SK-N-SH (cell line): ENCODE measurements at regions not wholly inside any gene's neighbourhood (a gene's known extent, or its start where the extent isn't known, plus 50 kb on each side); places are given as distances from the start of the nearest gene placed in this dataset.
"Not testable (repeated sequence)": the region's sequence is repeated elsewhere in the genome, so short reads cannot be mapped to it uniquely, and the experiment has no call there.

ENCODE experiments used
- CTCF ChIA-PET: fragments of 300-600, 350-600 bp; formaldehyde crosslinking; extraction: SDS; loops from one replicate; lab custom pipeline; 2021; lab: Yijun Ruan, JAX
- POLR2A ChIA-PET: fragments of 350-600 bp; sonication (Branson Sonifier 250); formaldehyde crosslinking; extraction: SDS; loops from one replicate; lab custom pipeline; 2020; ENCODE audit warnings: antibody characterized with exemption, inconsistent platforms; lab: Yijun Ruan, JAX
- DNase-seq: peaks from one replicate; pipeline ENCODE4 v3.0.0; 2012
- H2AFZ ChIP-seq: fragments of 200-600 bp; sonication (generic); 2 replicates; pipeline ENCODE4 v1.8.1; 2016; ENCODE audit warnings: antibody characterized with exemption, mild to moderate bottlenecking, low read depth
- H3F3A ChIP-seq: fragments of 200-600 bp; sonication (generic); replicated peaks from 2 replicates; pipeline ENCODE3; 2016; ENCODE audit warnings: antibody characterized with exemption, mild to moderate bottlenecking; ENCODE audit not compliant: insufficient read depth
- H3K27ac ChIP-seq, 2 experiments: fragments of 200-500 bp in 1 of 2; fragments of 200-600 bp in 1 of 2; sonication (Bioruptor generic) in 1 of 2; sonication (generic), shearing (Covaris generic) in 1 of 2; 2 replicates each; pipeline versions ENCODE4 v1.5.1 to v1.6.1; 2014 to 2016; ENCODE audit warnings: low read depth in 2 of 2, inconsistent platforms in 1 of 2, low read length in 1 of 2, mild to moderate bottlenecking in 1 of 2, mixed read lengths in 1 of 2
- H3K27me3 ChIP-seq: fragments of 200-600 bp; sonication (generic), shearing (Covaris generic); 2 replicates; pipeline ENCODE4 v1.6.1; 2016; ENCODE audit warnings: mixed run types; ENCODE audit not compliant: insufficient read depth
- H3K36me3 ChIP-seq, 2 experiments: fragments of 200-500 bp in 1 of 2; fragments of 200-600 bp in 1 of 2; sonication (Bioruptor generic) in 1 of 2; sonication (generic) in 1 of 2; replicated peaks in 1 of 2; 2 replicates each; pipeline versions ENCODE3 to v1.5.1; 2014 to 2016; ENCODE audit warnings: low read length in 1 of 2, mild to moderate bottlenecking in 1 of 2; ENCODE audit not compliant: insufficient read depth in 2 of 2, control insufficient read depth in 1 of 2
- H3K4me1 ChIP-seq, 2 experiments: fragments of 200-500 bp in 1 of 2; fragments of 200-600 bp in 1 of 2; sonication (Bioruptor generic) in 1 of 2; sonication (generic), shearing (Covaris generic) in 1 of 2; 2 replicates each; pipeline versions ENCODE4 v1.5.1 to v1.6.1; 2014 to 2016; ENCODE audit warnings: low read depth in 1 of 2, low read length in 1 of 2, mixed run types in 1 of 2; ENCODE audit not compliant: insufficient read depth in 2 of 2, control insufficient read depth in 1 of 2
- H3K4me2 ChIP-seq: fragments of 200-600 bp; sonication (generic), shearing (Covaris generic); 2 replicates; pipeline ENCODE4 v1.6.1; 2017; ENCODE audit warnings: mixed run types
- H3K4me3 ChIP-seq, 2 experiments: fragments of 200-500 bp in 1 of 2; fragments of 200-600 bp in 1 of 2; sonication (Bioruptor generic) in 1 of 2; sonication (generic), shearing (Covaris generic) in 1 of 2; 2 replicates each; pipeline versions ENCODE4 v1.5.1 to v1.8.1; 2014 to 2016; ENCODE audit warnings: low read depth in 2 of 2, inconsistent platforms in 1 of 2, low read length in 1 of 2, mild to moderate bottlenecking in 1 of 2, mixed read lengths in 1 of 2, moderate library complexity in 1 of 2
- H3K79me2 ChIP-seq: fragments of 200-600 bp; sonication (generic); 2 replicates; pipeline ENCODE4 v1.8.1; 2017; ENCODE audit warnings: mild to moderate bottlenecking; ENCODE audit not compliant: insufficient read depth
- H3K9ac ChIP-seq: fragments of 200-600 bp; sonication (generic); 2 replicates; pipeline ENCODE4 v1.6.1; 2017; ENCODE audit warnings: mixed run types
- H3K9me2 ChIP-seq: fragments of 200-600 bp; sonication (generic); 2 replicates; pipeline ENCODE4 v1.6.1; 2017; ENCODE audit warnings: mixed run types
- H3K9me3 ChIP-seq: fragments of 200-600 bp; sonication (generic); 2 replicates; pipeline ENCODE4 v1.6.1; 2017; ENCODE audit warnings: mixed run types, mild to moderate bottlenecking, moderate library complexity
- H4K20me1 ChIP-seq: fragments of 200-600 bp; sonication (generic); 2 replicates; pipeline ENCODE4 v1.6.1; 2017; ENCODE audit warnings: mild to moderate bottlenecking, mixed run types; ENCODE audit not compliant: insufficient read depth
- CHD2 ChIP-seq: fragments of 150-350 bp; IDR thresholded peaks from 2 replicates; pipeline ENCODE4 v1.6.1; 2018; ENCODE audit warnings: low read length; ENCODE audit not compliant: partially characterized antibody
- EZH2phosphoT487 ChIP-seq: fragments of 200-600 bp; sonication (generic); IDR thresholded peaks from 2 replicates; pipeline ENCODE4 v1.6.1; 2017; ENCODE audit warnings: low read depth, mixed run types, mild to moderate bottlenecking, antibody characterized with exemption, moderate library complexity, borderline replicate concordance
- FOSL2 ChIP-seq: IDR thresholded peaks from 2 replicates; pipeline ENCODE4 v1.4.0; 2012; ENCODE audit warnings: low read depth, mild to moderate bottlenecking, moderate library complexity, borderline replicate concordance
- FOXJ3 ChIP-seq: sonication (generic); formaldehyde crosslinking; IDR thresholded peaks from 2 replicates; pipeline ENCODE4 v1.5.1; 2020; ENCODE audit warnings: mild to moderate bottlenecking, missing genetic modification reagents
- FOXM1 ChIP-seq: IDR thresholded peaks from 2 replicates; pipeline ENCODE4 v1.4.0; 2012; ENCODE audit warnings: low read depth, mild to moderate bottlenecking
- GATA2 ChIP-seq: sonication (generic); formaldehyde crosslinking; IDR thresholded peaks from 2 replicates; pipeline ENCODE4 v1.5.0; 2020; ENCODE audit warnings: mild to moderate bottlenecking, missing genetic modification reagents
- MEF2A ChIP-seq: IDR thresholded peaks from 2 replicates; pipeline ENCODE4 v1.4.0; 2012; ENCODE audit warnings: low read depth, borderline replicate concordance
- MXI1 ChIP-seq: IDR thresholded peaks from 2 replicates; pipeline ENCODE4 v1.6.1; 2012; ENCODE audit warnings: mild to moderate bottlenecking, low read depth, low read length, improper control_type of control experiment
- NRF1 ChIP-seq: IDR thresholded peaks from 2 replicates; pipeline ENCODE4 v1.6.1; 2012; ENCODE audit warnings: low read depth, mild to moderate bottlenecking, low read length
- RCOR1 ChIP-seq: fragments of 150-350 bp; IDR thresholded peaks from 2 replicates; pipeline ENCODE4 v1.6.1; 2017; ENCODE audit warnings: antibody characterized with exemption, low read length
- RFX5 ChIP-seq: IDR thresholded peaks from 2 replicates; pipeline ENCODE4 v1.6.1; 2012; ENCODE audit warnings: mild to moderate bottlenecking, improper control_type of control experiment, low read length
- RXRA ChIP-seq: IDR thresholded peaks from 2 replicates; pipeline ENCODE4 v1.4.0; 2012; ENCODE audit warnings: low read depth, mild to moderate bottlenecking, borderline replicate concordance
- SIN3A ChIP-seq: IDR thresholded peaks from 2 replicates; pipeline ENCODE4 v1.6.1; 2012; ENCODE audit warnings: low read depth, mild to moderate bottlenecking, low read length, moderate library complexity, borderline replicate concordance
- TAF1 ChIP-seq: IDR thresholded peaks from 2 replicates; pipeline ENCODE4 v1.6.1; 2012; ENCODE audit warnings: low read depth, mild to moderate bottlenecking, low read length, moderate library complexity, borderline replicate concordance
- TEAD4 ChIP-seq: IDR thresholded peaks from 2 replicates; pipeline ENCODE4 v1.4.0; 2012; ENCODE audit warnings: mild to moderate bottlenecking, borderline replicate concordance; ENCODE audit not compliant: insufficient read depth
- YY1 ChIP-seq: IDR thresholded peaks from 2 replicates; pipeline ENCODE4 v1.4.0; 2012; ENCODE audit warnings: low read depth, mild to moderate bottlenecking
- WGBS: methylation state at CpG from one replicate; pipeline ENCODE4 v1.1.6; 2017; ENCODE audit warnings: low lambda C conversion rate; 5-methylcytosine and 5-hydroxymethylcytosine counted together
- TF ChIP-seq, protein P1 (sequence below): fragments of 200-600 bp; sonication (generic); IDR thresholded peaks from 2 replicates; pipeline ENCODE4 v1.6.1; 2017; ENCODE audit warnings: antibody characterized with exemption, mild to moderate bottlenecking, moderate library complexity
- TF ChIP-seq, protein P2 (sequence below): IDR thresholded peaks from 2 replicates; pipeline ENCODE4 v1.6.1; 2012; ENCODE audit warnings: mild to moderate bottlenecking, low read depth, low read length, moderate library complexity

DNA sequence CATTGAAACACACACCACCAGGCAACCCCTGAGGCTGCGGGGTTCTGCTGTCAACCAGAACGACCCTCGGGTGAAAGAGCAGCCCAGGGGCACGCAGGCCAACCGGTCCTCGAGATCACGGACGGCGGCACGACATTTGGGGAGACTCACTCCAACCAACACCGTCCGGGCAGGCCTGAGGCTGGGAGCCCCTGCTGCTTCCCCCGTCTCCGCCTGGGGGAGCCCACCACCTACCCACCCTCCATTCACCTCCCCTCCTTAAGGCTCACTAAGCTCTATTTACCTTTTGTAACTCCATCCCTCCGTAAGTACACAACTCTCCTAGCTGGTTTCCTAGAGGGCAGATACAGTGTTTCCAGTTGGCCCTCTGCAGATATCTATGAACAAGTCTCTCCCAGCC lies 971.3 kb upstream of the DEFB115 start:
- no peak overlapping the region for H3K4me2 ChIP-seq
- TF ChIP-seq EZH2phosphoT487 (no peak), TAF1 (no peak), TEAD4 (no peak), RFX5 (no peak), FOSL2 (no peak), CHD2 (no peak), SIN3A (no peak), FOXJ3 (CRISPR knock-in tag) (no peak), MXI1 (no peak), NRF1 (no peak)
- TF ChIP-seq, protein P1, sequence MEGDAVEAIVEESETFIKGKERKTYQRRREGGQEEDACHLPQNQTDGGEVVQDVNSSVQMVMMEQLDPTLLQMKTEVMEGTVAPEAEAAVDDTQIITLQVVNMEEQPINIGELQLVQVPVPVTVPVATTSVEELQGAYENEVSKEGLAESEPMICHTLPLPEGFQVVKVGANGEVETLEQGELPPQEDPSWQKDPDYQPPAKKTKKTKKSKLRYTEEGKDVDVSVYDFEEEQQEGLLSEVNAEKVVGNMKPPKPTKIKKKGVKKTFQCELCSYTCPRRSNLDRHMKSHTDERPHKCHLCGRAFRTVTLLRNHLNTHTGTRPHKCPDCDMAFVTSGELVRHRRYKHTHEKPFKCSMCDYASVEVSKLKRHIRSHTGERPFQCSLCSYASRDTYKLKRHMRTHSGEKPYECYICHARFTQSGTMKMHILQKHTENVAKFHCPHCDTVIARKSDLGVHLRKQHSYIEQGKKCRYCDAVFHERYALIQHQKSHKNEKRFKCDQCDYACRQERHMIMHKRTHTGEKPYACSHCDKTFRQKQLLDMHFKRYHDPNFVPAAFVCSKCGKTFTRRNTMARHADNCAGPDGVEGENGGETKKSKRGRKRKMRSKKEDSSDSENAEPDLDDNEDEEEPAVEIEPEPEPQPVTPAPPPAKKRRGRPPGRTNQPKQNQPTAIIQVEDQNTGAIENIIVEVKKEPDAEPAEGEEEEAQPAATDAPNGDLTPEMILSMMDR, result no peak
- TF ChIP-seq, all 33 proteins: peak for 0
- no peaks in the 10 kb centered on the region for H3K9me2 ChIP-seq
- DNase-seq, result no peak
- no peaks in the 10 kb centered on the region for H3K36me3 ChIP-seq
- no peaks in the 10 kb centered on the region for H3K9me3 ChIP-seq
- no peaks in the 10 kb centered on the region for H3K27me3 ChIP-seq
- POLR2A ChIA-PET, result no interaction called here
- H3F3A ChIP-seq, result no peaks in the 10 kb centered on the region
- CTCF ChIA-PET, result no interaction called here
- H3K4me3 ChIP-seq, result no peak overlapping the region
- H2AFZ ChIP-seq, result no peak overlapping the region
- no peaks in the 10 kb centered on the region for H4K20me1 ChIP-seq
- H3K79me2 ChIP-seq, result no peaks in the 10 kb centered on the region
- H3K27ac ChIP-seq, result no peak overlapping the region
- 76% methylated on average over 9 of the region's 15 CpGs for WGBS
- H3K4me1 ChIP-seq, result peaks cover 0 to 11% of the 10 kb centered on the region in 2 experiments; a peak in 1 of 4 replicates
- H3K9ac ChIP-seq, result no peak overlapping the region

DNA sequence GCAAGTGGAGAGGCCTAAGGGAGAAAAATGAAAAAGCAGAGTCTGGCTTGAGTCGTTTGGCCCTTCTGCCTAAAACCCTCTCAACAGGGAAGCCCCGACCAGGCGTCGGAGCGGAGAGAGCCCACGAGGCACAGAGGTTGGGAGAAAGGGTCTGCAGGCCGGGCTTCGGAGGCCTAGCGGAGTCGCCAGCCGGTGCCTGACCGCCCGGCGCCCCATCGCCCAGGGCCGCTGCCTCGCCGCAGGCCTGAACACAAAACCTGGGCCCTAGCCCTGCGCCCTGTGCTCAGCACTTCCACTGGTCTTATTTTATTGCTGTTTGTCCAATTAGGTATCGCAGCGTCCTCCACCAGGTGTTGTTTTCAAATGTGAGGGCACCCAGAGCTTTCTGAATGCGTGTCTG lies 970.0 kb upstream of the DEFB115 start:
- H3K79me2 ChIP-seq, CTCF ChIA-PET, H3K9me3 ChIP-seq, H4K20me1 ChIP-seq, H3K27ac ChIP-seq, H3K9me2 ChIP-seq, POLR2A ChIA-PET, H3K4me2 ChIP-seq, DNase-seq, H3K27me3 ChIP-seq, H3K4me3 ChIP-seq, H2AFZ ChIP-seq, H3K36me3 ChIP-seq, H3F3A ChIP-seq, H3K9ac ChIP-seq: not testable (repeated sequence)
- 79% methylated on average over 15 of the region's 22 CpGs for WGBS
- peaks cover 0 to 11% of the 10 kb centered on the region in 2 experiments; a peak in 1 of 4 replicates for H3K4me1 ChIP-seq

DNA sequence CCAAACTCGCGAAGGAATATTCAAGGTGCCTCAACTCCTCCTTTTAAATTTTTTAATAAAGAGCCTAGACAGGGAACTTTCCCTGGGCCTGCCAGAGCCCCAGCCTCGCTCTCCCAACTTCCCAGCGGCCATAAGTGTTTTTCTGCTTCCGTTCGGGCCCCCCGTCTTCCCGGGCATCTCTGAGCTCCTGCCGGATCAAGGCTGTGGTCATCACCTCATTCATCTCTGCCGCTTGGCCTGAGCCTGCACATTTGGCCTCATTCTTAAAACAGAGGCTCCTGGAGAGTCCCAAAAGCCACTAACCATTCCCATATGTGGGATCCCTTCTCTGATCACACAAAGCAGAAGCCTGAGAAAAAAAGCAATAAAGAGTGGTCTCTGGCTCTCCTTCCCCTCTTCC lies 969.1 kb upstream of the DEFB115 start:
- Histone ChIP-seq H3K4me2 (no peak overlapping the region), H3K4me3 (no peak overlapping the region), H3K36me3 (no peaks in the 10 kb centered on the region)
- TF ChIP-seq FOXJ3 (CRISPR knock-in tag) (no peak), GATA2 (CRISPR knock-in tag) (no peak), FOXM1 (no peak), FOSL2 (no peak), CHD2 (no peak), RFX5 (no peak), RXRA (no peak), MEF2A (no peak), RCOR1 (no peak), NRF1 (no peak), EZH2phosphoT487 (no peak), YY1 (no peak)
- TF ChIP-seq, protein P2, sequence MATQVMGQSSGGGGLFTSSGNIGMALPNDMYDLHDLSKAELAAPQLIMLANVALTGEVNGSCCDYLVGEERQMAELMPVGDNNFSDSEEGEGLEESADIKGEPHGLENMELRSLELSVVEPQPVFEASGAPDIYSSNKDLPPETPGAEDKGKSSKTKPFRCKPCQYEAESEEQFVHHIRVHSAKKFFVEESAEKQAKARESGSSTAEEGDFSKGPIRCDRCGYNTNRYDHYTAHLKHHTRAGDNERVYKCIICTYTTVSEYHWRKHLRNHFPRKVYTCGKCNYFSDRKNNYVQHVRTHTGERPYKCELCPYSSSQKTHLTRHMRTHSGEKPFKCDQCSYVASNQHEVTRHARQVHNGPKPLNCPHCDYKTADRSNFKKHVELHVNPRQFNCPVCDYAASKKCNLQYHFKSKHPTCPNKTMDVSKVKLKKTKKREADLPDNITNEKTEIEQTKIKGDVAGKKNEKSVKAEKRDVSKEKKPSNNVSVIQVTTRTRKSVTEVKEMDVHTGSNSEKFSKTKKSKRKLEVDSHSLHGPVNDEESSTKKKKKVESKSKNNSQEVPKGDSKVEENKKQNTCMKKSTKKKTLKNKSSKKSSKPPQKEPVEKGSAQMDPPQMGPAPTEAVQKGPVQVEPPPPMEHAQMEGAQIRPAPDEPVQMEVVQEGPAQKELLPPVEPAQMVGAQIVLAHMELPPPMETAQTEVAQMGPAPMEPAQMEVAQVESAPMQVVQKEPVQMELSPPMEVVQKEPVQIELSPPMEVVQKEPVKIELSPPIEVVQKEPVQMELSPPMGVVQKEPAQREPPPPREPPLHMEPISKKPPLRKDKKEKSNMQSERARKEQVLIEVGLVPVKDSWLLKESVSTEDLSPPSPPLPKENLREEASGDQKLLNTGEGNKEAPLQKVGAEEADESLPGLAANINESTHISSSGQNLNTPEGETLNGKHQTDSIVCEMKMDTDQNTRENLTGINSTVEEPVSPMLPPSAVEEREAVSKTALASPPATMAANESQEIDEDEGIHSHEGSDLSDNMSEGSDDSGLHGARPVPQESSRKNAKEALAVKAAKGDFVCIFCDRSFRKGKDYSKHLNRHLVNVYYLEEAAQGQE, result no peak

More for the DNA sequence above, 969.1 kb upstream of the DEFB115 start:
- ChIA-PET POLR2A (no interaction called here), CTCF (no interaction called here)
- H3K9me3 ChIP-seq, result no peaks in the 10 kb centered on the region
- H2AFZ ChIP-seq, result no peak overlapping the region
- H3K4me1 ChIP-seq, result peaks cover 0 to 10% of the 10 kb centered on the region in 2 experiments; a peak in 1 of 4 replicates
- H4K20me1 ChIP-seq, result no peaks in the 10 kb centered on the region
- DNase-seq, result peak; percentile 25
- no peaks in the 10 kb centered on the region for H3K9me2 ChIP-seq
- H3K27me3 ChIP-seq, result no peaks in the 10 kb centered on the region
- WGBS, result 54% methylated on average over 10 of the region's 10 CpGs
- H3K27ac ChIP-seq, result no peak overlapping the region
- H3K79me2 ChIP-seq, result no peaks in the 10 kb centered on the region
- no peak overlapping the region for H3K9ac ChIP-seq
- no peaks in the 10 kb centered on the region for H3F3A ChIP-seq
